CD4-positive, alpha-beta T cell treated with Interferon gamma for 1 hour (primary cell): ENCODE measurements at regions not wholly inside any gene's neighbourhood (a gene's known extent, or its start where the extent isn't known, plus 50 kb on each side); places are given as distances from the start of the nearest gene placed in this dataset.
"Not testable (repeated sequence)": the region's sequence is repeated elsewhere in the genome, so short reads cannot be mapped to it uniquely, and the experiment has no call there.

Source experiments
- DNase-seq: peaks from one replicate; pipeline ENCODE4 v3.0.0-alpha.2; 2020

GRCh38 chr6:15922510-15923250 lies 206.2 kb upstream of the MYLIP start:
- no peak for DNase-seq

GRCh38 chr6:15921243-15921642 lies 207.6 kb upstream of the MYLIP start:
- DNase-seq: no peak

GRCh38 chr6:15916581-15916980 lies 212.3 kb upstream of the MYLIP start:
- no peak for DNase-seq

DNA sequence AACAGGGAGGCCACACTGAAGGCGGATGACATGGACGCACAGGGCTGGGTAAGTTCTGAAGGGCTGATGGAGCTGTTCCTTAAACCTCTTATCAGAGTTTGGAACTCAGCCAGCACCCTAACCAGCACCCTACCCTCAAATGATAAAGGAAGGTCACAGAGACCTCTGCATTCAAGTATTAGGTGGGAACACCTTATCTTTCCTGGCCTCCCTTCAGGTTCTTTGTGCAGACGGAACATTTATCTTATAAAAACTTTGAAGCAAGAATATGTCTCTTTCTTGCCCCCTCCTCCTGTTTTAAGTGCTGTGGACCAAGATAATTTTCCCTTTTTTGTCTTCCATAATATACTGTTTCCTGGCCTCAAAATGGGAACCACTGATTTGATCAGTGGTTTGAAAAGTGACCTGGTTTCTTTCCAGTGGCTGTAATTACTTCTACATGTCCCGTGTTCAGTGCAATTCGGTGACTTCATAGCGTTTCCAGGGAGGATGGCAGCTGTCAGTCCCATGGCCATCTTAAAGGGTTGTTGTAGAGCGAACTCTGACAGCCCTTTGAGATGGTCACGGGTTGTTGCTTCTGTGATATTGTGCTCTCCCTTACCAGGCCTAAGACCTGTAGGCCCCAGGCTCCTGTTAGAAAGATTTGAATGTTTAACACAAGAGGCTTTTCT lies 213.2 kb upstream of the MYLIP start:
- DNase-seq: no peak

- no peak for DNase-seq
Observed at GRCh38 chr6:15914553-15914952, 214.3 kb upstream of the MYLIP start.

- DNase-seq: no peak
Observed at GRCh38 chr6:15913573-15913972, 215.3 kb upstream of the MYLIP start.

DNA sequence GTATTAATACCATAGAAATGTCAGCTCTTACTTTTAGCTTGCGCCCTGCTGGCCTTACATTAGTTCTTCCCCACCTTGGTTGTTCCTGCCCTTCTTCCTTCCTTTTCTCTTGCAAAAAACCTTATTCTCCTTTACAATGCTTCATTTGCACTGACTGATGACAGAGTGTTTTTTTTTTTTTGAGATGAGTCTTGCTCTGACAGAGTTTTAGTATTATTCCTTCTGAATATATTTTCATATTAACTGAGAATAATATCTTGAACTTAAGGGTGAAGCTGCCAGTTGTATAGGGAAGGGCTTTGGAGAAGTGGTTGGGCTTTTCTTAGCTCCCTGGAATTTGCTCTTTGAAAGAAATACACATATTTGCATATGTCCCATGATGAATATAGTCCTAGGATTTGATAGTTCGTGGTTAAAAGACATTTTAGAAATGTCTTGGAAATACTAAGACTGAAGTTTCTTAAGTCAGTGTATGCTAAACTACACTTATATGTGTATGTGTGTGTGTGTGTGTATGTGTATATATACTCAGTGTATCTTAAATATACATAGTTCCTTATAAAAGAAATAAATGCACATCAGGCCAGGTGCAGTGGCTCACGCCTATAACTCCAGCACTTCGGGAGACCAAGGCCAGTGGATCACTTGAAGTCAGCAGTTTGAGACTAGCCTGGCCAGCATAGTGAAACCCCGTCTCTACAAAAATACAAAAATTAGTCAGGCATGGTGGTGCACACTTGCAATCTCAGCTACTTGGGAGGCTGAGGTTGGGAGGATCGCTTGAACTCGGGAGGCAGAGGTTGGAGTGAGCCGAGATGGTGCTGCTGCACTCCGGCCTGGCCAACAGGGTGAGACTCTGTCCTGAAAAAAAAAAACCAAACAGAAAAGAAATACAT lies 216.1 kb upstream of the MYLIP start:
- no peak for DNase-seq

- DNase-seq: no peak
Observed at GRCh38 chr6:15911753-15912504, 217.0 kb upstream of the MYLIP start.

DNA sequence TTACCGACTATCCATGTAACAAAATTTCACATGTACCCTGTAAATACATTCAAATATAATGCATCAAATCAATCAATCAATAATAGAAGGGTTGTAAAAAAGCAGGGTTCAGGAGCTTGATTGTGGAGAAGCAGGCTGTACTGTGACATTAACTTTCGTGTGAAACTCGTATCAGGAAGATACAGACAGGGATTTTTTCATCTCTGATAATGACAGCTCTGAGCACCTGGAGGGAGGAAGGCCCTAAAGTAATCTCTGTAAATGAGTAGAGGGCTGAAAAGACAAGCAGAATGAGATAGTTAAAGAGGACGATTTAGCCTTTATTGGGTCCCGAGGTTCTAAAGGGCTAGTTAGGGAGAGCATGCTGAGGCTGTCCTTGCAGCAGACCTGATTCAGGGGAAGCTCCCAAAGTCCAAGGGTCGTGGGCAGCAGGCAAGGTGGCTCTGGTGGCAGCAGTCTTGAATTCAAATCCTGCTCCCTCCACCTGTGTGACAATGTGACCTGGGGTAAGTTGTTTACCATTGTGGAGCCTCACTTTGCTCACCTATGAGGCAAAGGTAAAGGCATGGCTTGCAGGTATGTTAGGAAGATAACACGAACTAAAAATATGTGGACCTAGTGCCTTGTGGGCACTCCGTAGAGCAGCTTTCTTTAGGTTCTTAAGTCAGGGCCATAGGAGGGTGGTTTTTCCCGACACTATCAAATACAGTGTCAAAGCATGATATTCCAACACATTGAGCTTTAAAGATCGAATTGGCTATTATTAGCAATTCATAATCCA lies 219.4 kb upstream of the MYLIP start:
- DNase-seq: no peak

- DNase-seq: no peak
Observed at GRCh38 chr6:15908871-15909270, 220.0 kb upstream of the MYLIP start.

- no peak for DNase-seq
Observed at GRCh38 chr6:15907914-15908518, 220.9 kb upstream of the MYLIP start.

- not testable (repeated sequence) for DNase-seq
Observed at GRCh38 chr6:15907220-15907913, 221.5 kb upstream of the MYLIP start.

DNA sequence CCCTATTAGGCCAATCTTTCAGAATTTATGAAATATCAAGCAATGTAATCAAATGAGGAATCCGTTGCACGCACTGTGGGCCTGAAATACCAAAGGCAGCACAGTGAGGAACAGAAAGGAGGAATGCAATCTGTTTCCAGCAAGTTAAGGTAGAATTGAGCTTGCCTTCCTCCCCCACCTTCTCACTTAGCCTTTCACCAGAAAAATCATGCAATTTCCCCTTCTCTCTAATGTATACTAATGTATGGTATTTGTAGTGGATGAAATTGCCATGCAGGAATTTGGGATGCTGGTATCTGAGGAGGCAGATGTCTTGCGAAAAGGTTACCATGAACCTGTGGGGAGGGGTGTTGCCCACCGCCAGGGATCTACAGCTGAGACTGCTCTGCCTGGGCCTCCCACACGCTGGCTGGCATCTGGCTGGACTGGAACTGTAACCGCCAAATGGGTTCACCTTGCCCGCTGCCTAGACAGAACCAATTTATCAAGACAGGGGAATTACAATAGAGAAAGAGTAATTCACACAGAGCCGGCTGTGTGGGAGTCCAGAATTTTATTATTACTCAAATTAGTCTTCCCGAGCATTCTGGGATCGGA lies 222.4 kb upstream of the MYLIP start:
- DNase-seq: no peak

- DNase-seq: no peak
Observed at GRCh38 chr6:15905488-15906419, 223.1 kb upstream of the MYLIP start.

GRCh38 chr6:15904651-15905376 lies 224.1 kb upstream of the MYLIP start:
- DNase-seq: no peak

- peak; percentile 48 for DNase-seq
Observed at GRCh38 chr6:15901141-15902115, 227.5 kb upstream of the MYLIP start.

GRCh38 chr6:15898693-15899092 lies 230.2 kb upstream of the MYLIP start:
- no peak for DNase-seq
